NCI-H69 (cell line): ENCODE measurements at regions not wholly inside any gene's neighbourhood (a gene's known extent, or its start where the extent isn't known, plus 50 kb on each side); places are given as distances from the start of the nearest gene placed in this dataset.
"Not testable (repeated sequence)": the region's sequence is repeated elsewhere in the genome, so short reads cannot be mapped to it uniquely, and the experiment has no call there.

Experiments
- DNase-seq: peaks from one replicate; lab custom pipeline; 2025; lab: John Stamatoyannopoulos, UW

DNA sequence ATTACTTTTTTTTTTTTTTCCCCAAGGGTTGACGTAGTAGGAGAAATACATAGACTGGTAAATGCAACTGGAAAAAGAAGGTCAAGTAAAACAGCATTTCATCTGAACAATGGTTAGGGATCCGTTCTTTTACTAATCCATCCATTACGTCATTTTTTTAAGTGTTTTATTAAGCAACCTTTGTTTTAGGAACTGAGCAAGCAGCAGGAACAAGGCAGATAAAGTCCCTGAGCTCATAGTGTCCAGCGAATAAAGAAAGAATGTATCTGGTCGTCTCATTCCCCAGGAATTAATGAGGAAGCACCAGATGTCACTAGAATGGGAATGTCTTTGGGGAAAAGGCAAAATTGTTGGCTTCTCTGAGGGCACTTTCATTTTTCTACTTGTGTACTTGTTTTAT lies 842.4 kb downstream of the TDRD15 start:
- DNase-seq, result no peak

- DNase-seq, result no peak
These were observed 847.2 kb downstream of the TDRD15 start for GRCh38 chr2:21970971-21971370.

GRCh38 chr2:21972586-21972985 lies 848.8 kb downstream of the TDRD15 start:
- DNase-seq, result no peak

- no peak for DNase-seq
These were observed 857.4 kb downstream of the TDRD15 start for GRCh38 chr2:21981127-21981526.

GRCh38 chr2:21993002-21993401 lies 869.2 kb downstream of the TDRD15 start:
- DNase-seq, result no peak

DNA sequence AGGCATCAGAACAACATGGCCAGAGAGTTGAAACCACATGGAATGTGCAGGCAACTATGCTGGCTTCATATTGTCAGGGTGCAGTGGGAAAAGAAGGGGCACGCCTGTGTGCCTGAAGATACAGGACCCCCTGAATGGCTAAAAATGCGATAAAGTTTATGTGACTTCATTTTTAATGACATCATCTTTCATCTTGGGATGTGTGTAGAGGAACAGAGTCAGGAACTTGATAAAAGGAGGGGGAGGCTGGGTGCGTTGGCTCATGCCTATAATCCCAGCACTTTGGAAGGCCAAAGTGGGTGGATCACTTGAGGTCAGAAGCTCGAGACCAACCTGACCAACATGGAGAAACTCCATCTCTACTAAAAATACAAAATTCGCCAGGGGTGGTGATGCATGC lies 872.6 kb downstream of the TDRD15 start:
- no peak for DNase-seq

DNA sequence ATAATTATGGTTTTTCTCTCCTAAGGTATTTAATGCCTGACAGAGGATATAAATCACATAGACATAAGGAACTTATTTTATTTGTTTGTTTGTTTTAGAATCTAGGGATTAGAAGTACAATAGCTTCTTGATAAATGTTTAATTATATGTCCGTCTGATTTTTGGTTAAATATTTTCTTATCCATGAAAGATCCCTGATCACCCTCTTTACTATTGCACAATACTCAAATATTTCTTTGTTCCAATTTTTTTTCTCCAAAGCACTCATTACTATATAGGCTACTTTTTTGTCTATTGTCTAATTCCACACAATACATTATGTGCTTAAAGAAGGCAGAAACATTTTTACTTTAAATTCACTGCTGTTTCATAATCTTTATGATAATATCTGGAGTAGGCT lies 875.8 kb downstream of the TDRD15 start:
- no peak for DNase-seq

- no peak for DNase-seq
These were observed 878.3 kb downstream of the TDRD15 start for GRCh38 chr2:22002066-22002465.

DNA sequence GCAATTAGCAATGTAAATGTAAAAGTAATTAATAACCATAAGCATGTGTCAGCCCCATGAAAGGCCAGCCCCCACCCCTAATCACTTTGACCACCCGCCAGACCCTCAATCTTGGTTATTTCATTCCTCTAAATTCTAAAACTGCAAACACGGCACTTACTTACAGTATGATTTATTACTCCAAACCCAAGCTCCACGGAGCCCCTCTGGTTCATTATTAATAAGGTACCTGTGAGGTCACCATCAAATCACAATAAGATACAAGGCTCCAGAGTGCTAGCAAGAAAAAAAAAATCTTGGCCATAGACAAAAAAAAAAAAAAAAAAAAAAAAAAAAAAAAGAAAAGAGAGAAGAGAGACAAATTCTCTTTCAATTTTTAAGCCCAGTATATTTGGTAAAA lies 879.5 kb downstream of the TDRD15 start:
- no peak for DNase-seq

GRCh38 chr2:22011048-22011447 lies 887.3 kb downstream of the TDRD15 start:
- no peak for DNase-seq

- DNase-seq, result peak; percentile 58
These were observed 896.4 kb downstream of the TDRD15 start for GRCh38 chr2:22020091-22020742.

GRCh38 chr2:22027345-22028005 lies 903.7 kb downstream of the TDRD15 start:
- DNase-seq, result peak; percentile 10

DNA sequence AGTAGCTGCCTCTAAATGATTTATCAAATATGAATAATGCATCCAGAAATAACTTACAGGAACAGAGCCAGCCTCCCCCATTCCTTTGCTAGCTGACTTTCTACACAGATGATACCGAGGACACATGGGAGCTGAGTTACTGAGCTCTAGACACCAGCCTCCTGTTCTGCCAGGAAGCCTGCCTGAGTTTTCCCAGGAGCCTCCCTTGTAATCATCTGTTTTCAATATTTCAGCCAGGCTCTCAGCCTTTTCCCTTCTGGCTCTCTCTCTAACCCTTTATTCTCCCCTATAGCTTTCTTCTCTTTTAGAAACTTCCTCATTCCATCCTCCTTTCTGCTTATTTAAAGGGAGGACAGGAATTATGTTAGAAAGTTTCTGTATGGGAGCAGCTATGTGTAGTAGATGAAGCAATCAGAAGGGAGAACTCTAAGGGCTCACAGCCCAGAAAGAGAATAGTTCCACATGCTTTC lies 911.6 kb downstream of the TDRD15 start:
- DNase-seq, result no peak

GRCh38 chr2:22037274-22037673 lies 913.5 kb downstream of the TDRD15 start:
- no peak for DNase-seq

DNA sequence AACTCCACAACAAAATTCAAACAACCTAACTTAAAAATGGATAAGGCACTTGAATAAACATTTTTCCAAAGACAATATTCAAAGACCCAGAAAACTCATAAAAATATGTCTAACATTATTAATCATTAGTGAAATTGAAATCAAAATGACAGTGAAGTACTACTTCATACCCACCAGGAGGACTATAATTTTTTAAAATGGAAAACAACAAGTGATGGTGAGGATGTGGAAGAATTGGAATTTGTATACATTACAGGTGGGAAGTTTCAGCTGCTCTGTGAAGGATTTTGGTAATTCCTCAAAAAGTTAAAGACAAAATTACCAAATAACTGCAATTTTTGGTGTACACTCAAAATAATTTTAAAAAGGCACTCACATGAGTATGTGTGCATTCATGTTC lies 920.0 kb downstream of the TDRD15 start:
- no peak for DNase-seq

GRCh38 chr2:22055784-22056620 lies 932.2 kb downstream of the TDRD15 start:
- no peak for DNase-seq

DNA sequence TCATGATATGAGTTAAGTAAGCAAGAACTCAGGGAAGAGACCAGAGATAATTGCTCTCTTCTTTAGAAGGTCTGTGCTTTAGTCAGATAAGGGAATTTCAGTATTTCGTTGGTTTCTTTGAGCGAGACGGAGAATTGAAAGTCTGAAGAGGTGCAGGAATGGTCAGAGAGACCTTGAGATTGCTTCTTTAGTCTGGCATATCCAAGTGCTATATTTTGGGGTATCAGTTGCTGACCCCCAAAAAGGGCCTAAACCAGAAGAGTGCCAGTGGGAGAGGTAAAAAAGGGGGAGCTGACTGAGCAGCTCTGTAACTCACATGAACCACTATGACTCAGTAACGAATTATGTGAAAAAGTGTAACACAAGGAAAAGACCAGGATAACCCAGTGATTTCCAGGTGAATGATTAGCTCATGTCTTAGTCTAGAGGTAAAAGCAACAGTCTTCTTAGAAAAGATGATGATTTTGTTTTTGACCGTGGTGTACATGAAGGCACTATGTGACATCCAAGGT lies 932.9 kb downstream of the TDRD15 start:
- no peak for DNase-seq

DNA sequence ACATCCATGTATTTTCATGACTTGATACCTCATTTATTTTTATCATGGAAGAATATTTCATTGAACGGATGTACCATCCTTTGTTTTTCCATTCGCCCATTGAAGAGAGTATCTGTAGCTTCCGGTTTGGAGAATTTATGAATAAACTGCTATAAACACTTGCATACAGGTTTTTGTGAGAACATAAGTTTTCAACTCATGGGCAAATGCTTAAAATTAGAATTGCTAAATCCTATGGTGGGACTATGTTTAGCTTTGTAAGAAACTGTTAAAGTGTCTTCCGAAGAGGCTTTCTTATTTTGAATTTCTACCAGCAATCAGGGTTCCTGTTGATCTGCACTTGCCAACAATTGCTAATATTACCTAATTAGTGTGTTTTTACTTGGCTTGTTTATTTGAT lies 938.9 kb downstream of the TDRD15 start:
- no peak for DNase-seq

- DNase-seq, result no peak
These were observed 952.7 kb downstream of the TDRD15 start for GRCh38 chr2:22076454-22076853.

- DNase-seq, result no peak
These were observed 954.9 kb downstream of the TDRD15 start for GRCh38 chr2:22078701-22079100.

- DNase-seq, result no peak
These were observed 955.8 kb downstream of the TDRD15 start for GRCh38 chr2:22079583-22079982.

DNA sequence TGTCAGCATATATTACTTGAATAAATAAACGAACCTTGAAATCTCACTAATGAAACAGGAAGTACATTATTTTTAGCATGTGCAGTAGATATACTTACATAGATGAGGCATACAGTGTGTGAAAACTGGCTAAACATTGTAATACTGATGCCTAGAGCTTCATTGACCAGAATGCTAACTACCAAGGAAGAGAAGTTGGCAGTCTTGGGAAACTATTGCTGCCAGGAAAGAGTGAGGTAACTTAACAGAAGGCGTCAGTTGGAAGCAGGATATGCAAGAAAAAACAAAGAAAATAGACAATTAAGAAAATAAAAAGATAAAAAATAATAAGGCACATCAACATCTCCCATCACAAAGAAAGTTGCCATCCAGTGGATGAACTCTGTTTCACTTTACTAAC lies 963.0 kb downstream of the TDRD15 start:
- no peak for DNase-seq

GRCh38 chr2:22103617-22104016 lies 979.8 kb downstream of the TDRD15 start:
- DNase-seq, result not testable (repeated sequence)
